HEK293 (cell line): ENCODE measurements at regions not wholly inside any gene's neighbourhood (a gene's known extent, or its start where the extent isn't known, plus 50 kb on each side); places are given as distances from the start of the nearest gene placed in this dataset.

Experiments
- CTCF ChIA-PET: fragments of 350-600 bp; formaldehyde crosslinking; extraction: SDS; loops from one replicate; lab custom pipeline; 2021; ENCODE audit warnings: antibody characterized with exemption; lab: Yijun Ruan, JAX
- POLR2A ChIA-PET: fragments of 300-600 bp; formaldehyde crosslinking; extraction: SDS; loops from one replicate; lab custom pipeline; 2020; ENCODE audit warnings: antibody characterized with exemption, inconsistent platforms; lab: Yijun Ruan, JAX
- H3K27ac ChIP-seq: fragments of 200-500 bp; sonication (Bioruptor generic); 2 replicates; pipeline ENCODE4 v1.5.1; 2014; ENCODE audit warnings: low read depth, low read length, control low read depth, inconsistent platforms; ENCODE audit errors: extremely low read depth
- H3K36me3 ChIP-seq, 2 experiments: fragments of 200-500 bp in 1 of 2; sonication (Bioruptor generic) in 1 of 2; 1 replicate in 1 of 2; 2 replicates in 1 of 2; pipeline ENCODE4 v1.5.1; 2014 to 2017; ENCODE audit warnings: inconsistent platforms in 2 of 2, low read length in 2 of 2; ENCODE audit not compliant: control insufficient read depth in 2 of 2, insufficient read depth in 1 of 2
- H3K4me1 ChIP-seq: fragments of 200-500 bp; sonication (Bioruptor generic); 2 replicates; pipeline ENCODE4 v1.5.1; 2014; ENCODE audit warnings: mild to moderate bottlenecking, low read length, inconsistent platforms; ENCODE audit not compliant: control insufficient read depth, insufficient read depth
- H3K4me3 ChIP-seq: 2 replicates; pipeline ENCODE4 v1.5.1; 2011; ENCODE audit warnings: low read depth, mild to moderate bottlenecking, control low read depth, low read length, moderate library complexity
- H3K9me3 ChIP-seq: fragments of 200-500 bp; sonication (Bioruptor generic); 2 replicates; pipeline ENCODE4 v1.5.1; 2014; ENCODE audit warnings: low read depth, low read length, inconsistent platforms; ENCODE audit not compliant: control insufficient read depth, insufficient read depth
- IKZF3 ChIP-seq: fragments of 450-650 bp; IDR thresholded peaks from 2 replicates; pipeline ENCODE4 v1.5.0; 2018; ENCODE audit warnings: missing biosample characterization, mild to moderate bottlenecking, missing genetic modification characterization, moderate library complexity
- KLF9 ChIP-seq: fragments of 450-650 bp; formaldehyde crosslinking; IDR thresholded peaks from 2 replicates; pipeline ENCODE4 v1.5.1; 2016; ENCODE audit warnings: missing biosample characterization, missing genetic modification characterization, low read depth
- MYNN ChIP-seq: fragments of 450-650 bp; formaldehyde crosslinking; IDR thresholded peaks from 2 replicates; pipeline ENCODE4 v1.5.1; 2016; ENCODE audit warnings: missing biosample characterization, missing genetic modification characterization, borderline replicate concordance
- SP3 ChIP-seq: fragments of 450-650 bp; formaldehyde crosslinking; IDR thresholded peaks from 2 replicates; pipeline ENCODE4 v1.5.1; 2016; ENCODE audit warnings: missing biosample characterization, missing genetic modification characterization
- ZNF146 ChIP-seq: fragments of 450-650 bp; formaldehyde crosslinking; IDR thresholded peaks from 2 replicates; pipeline ENCODE4 v1.5.1; 2016; ENCODE audit warnings: missing biosample characterization, missing genetic modification characterization
- ZNF16 ChIP-seq: fragments of 450-650 bp; formaldehyde crosslinking; IDR thresholded peaks from 2 replicates; pipeline ENCODE4 v1.5.1; 2016; ENCODE audit warnings: low read depth, missing biosample characterization, missing genetic modification characterization
- ZNF19 ChIP-seq: fragments of 450-650 bp; formaldehyde crosslinking; IDR thresholded peaks from 2 replicates; pipeline ENCODE4; 2016; ENCODE audit warnings: missing biosample characterization, missing genetic modification characterization, low read depth
- ZNF324 ChIP-seq: fragments of 450-650 bp; formaldehyde crosslinking; IDR thresholded peaks from 2 replicates; pipeline ENCODE4 v1.5.1; 2016; ENCODE audit warnings: missing biosample characterization, missing genetic modification characterization
- ZNF341 ChIP-seq: fragments of 450-650 bp; formaldehyde crosslinking; IDR thresholded peaks from 2 replicates; pipeline ENCODE4; 2016; ENCODE audit warnings: low read depth, missing biosample characterization, missing genetic modification characterization
- ZNF37A ChIP-seq: fragments of 450-650 bp; IDR thresholded peaks from 2 replicates; pipeline ENCODE4 v1.5.1; 2018; ENCODE audit warnings: missing biosample characterization, missing genetic modification characterization
- ZNF391 ChIP-seq: fragments of 450-650 bp; formaldehyde crosslinking; IDR thresholded peaks from 2 replicates; pipeline ENCODE4 v1.5.1; 2016; ENCODE audit warnings: low read depth, missing biosample characterization, missing genetic modification characterization, borderline replicate concordance
- ZNF544 ChIP-seq: fragments of 450-650 bp; formaldehyde crosslinking; IDR thresholded peaks from 2 replicates; pipeline ENCODE4 v1.5.0; 2017; ENCODE audit warnings: missing biosample characterization, missing genetic modification characterization
- ZNF654 ChIP-seq: fragments of 450-650 bp; formaldehyde crosslinking; IDR thresholded peaks from 2 replicates; pipeline ENCODE4 v1.5.1; 2016; ENCODE audit warnings: low read depth, missing biosample characterization, missing genetic modification characterization
- ZNF777 ChIP-seq: fragments of 450-650 bp; formaldehyde crosslinking; IDR thresholded peaks from 2 replicates; pipeline ENCODE4 v1.5.1; 2017; ENCODE audit warnings: missing biosample characterization, missing genetic modification characterization, borderline replicate concordance
- ZNF843 ChIP-seq: fragments of 450-650 bp; formaldehyde crosslinking; IDR thresholded peaks from 2 replicates; pipeline ENCODE4 v1.5.1; 2016; ENCODE audit warnings: missing biosample characterization, missing genetic modification characterization
- TF ChIP-seq, protein P1 (sequence below): fragments of 450-650 bp; formaldehyde crosslinking; IDR thresholded peaks from 2 replicates; pipeline ENCODE4 v1.5.1; 2016; ENCODE audit warnings: missing biosample characterization, missing genetic modification characterization
- TF ChIP-seq, protein P2 (sequence below): fragments of 450-650 bp; formaldehyde crosslinking; IDR thresholded peaks from 2 replicates; pipeline ENCODE4 v1.5.1; 2016; ENCODE audit warnings: missing biosample characterization, missing genetic modification characterization, borderline replicate concordance
- TF ChIP-seq, protein P3 (sequence below): fragments of 450-650 bp; formaldehyde crosslinking; IDR thresholded peaks from 2 replicates; pipeline ENCODE4 v1.5.1; 2016; ENCODE audit warnings: missing biosample characterization, missing genetic modification characterization
- TF ChIP-seq, protein P4 (sequence below): fragments of 450-650 bp; formaldehyde crosslinking; IDR thresholded peaks from 2 replicates; pipeline ENCODE4 v1.5.1; 2017; ENCODE audit warnings: missing biosample characterization, missing genetic modification characterization
- TF ChIP-seq, protein P5 (sequence below): fragments of 450-650 bp; formaldehyde crosslinking; IDR thresholded peaks from 2 replicates; pipeline ENCODE4 v1.5.1; 2016; ENCODE audit warnings: missing biosample characterization, missing genetic modification characterization
- TF ChIP-seq, protein P6 (sequence below): fragments of 450-650 bp; formaldehyde crosslinking; IDR thresholded peaks from 2 replicates; pipeline ENCODE4 v1.5.1; 2017; ENCODE audit warnings: missing biosample characterization, missing genetic modification characterization
- TF ChIP-seq, protein P7 (sequence below): fragments of 450-650 bp; formaldehyde crosslinking; IDR thresholded peaks from 2 replicates; pipeline ENCODE4 v1.5.0; 2017; ENCODE audit warnings: missing biosample characterization, missing genetic modification characterization, borderline replicate concordance
- TF ChIP-seq, protein P8 (sequence below): IDR thresholded peaks from 2 replicates; pipeline ENCODE4 v1.6.1; 2011; ENCODE audit warnings: mild to moderate bottlenecking, low read depth, low read length, borderline replicate concordance

DNA sequence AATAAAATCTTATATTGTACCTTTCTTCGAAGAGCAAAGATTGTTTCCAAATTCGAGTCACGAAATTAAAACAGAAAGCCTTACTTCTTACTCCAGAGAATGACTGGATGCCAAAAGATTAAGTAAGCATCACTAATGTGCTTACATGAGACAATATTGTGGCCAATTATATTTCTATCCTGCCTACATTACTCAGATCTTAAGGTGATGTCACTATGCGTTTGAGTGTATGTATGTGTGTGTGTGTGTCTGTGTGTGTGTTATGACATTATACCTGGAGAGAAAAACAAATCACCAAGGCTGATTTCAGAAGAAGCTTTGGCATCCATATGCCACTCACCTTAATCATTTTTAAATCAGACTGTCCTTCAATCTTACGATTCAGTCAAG lies 556.3 kb downstream of the PPARGC1A start (continued):
- TF ChIP-seq, protein P1, sequence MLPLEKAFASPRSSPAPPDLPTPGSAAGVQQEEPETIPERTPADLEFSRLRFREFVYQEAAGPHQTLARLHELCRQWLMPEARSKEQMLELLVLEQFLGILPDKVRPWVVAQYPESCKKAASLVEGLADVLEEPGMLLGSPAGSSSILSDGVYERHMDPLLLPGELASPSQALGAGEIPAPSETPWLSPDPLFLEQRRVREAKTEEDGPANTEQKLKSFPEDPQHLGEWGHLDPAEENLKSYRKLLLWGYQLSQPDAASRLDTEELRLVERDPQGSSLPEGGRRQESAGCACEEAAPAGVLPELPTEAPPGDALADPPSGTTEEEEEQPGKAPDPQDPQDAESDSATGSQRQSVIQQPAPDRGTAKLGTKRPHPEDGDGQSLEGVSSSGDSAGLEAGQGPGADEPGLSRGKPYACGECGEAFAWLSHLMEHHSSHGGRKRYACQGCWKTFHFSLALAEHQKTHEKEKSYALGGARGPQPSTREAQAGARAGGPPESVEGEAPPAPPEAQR (tag by site-specific recombination) = no peak
- no peak for TF ChIP-seq ZNF341 (tag by site-specific recombination)
- TF ChIP-seq KLF9 = no peak
- no peak for TF ChIP-seq ZNF544 (tag by site-specific recombination)
- TF ChIP-seq ZNF37A = no peak
- TF ChIP-seq, protein P2, sequence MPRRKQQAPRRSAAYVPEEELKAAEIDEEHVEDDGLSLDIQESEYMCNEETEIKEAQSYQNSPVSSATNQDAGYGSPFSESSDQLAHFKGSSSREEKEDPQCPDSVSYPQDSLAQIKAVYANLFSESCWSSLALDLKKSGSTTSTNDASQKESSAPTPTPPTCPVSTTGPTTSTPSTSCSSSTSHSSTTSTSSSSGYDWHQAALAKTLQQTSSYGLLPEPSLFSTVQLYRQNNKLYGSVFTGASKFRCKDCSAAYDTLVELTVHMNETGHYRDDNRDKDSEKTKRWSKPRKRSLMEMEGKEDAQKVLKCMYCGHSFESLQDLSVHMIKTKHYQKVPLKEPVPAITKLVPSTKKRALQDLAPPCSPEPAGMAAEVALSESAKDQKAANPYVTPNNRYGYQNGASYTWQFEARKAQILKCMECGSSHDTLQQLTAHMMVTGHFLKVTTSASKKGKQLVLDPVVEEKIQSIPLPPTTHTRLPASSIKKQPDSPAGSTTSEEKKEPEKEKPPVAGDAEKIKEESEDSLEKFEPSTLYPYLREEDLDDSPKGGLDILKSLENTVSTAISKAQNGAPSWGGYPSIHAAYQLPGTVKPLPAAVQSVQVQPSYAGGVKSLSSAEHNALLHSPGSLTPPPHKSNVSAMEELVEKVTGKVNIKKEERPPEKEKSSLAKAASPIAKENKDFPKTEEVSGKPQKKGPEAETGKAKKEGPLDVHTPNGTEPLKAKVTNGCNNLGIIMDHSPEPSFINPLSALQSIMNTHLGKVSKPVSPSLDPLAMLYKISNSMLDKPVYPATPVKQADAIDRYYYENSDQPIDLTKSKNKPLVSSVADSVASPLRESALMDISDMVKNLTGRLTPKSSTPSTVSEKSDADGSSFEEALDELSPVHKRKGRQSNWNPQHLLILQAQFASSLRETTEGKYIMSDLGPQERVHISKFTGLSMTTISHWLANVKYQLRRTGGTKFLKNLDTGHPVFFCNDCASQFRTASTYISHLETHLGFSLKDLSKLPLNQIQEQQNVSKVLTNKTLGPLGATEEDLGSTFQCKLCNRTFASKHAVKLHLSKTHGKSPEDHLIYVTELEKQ (tag by site-specific recombination) = peak; percentile 67; the same call in 1 of the 2 replicates
- TF ChIP-seq, protein P3, sequence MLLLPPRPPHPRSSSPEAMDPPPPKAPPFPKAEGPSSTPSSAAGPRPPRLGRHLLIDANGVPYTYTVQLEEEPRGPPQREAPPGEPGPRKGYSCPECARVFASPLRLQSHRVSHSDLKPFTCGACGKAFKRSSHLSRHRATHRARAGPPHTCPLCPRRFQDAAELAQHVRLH = no peak
- TF ChIP-seq ZNF843 = no peak
- TF ChIP-seq ZNF16 = no peak
- TF ChIP-seq, protein P4, sequence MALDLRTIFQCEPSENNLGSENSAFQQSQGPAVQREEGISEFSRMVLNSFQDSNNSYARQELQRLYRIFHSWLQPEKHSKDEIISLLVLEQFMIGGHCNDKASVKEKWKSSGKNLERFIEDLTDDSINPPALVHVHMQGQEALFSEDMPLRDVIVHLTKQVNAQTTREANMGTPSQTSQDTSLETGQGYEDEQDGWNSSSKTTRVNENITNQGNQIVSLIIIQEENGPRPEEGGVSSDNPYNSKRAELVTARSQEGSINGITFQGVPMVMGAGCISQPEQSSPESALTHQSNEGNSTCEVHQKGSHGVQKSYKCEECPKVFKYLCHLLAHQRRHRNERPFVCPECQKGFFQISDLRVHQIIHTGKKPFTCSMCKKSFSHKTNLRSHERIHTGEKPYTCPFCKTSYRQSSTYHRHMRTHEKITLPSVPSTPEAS (tag by site-specific recombination) = peak; percentile 78
- TF ChIP-seq, protein P5, sequence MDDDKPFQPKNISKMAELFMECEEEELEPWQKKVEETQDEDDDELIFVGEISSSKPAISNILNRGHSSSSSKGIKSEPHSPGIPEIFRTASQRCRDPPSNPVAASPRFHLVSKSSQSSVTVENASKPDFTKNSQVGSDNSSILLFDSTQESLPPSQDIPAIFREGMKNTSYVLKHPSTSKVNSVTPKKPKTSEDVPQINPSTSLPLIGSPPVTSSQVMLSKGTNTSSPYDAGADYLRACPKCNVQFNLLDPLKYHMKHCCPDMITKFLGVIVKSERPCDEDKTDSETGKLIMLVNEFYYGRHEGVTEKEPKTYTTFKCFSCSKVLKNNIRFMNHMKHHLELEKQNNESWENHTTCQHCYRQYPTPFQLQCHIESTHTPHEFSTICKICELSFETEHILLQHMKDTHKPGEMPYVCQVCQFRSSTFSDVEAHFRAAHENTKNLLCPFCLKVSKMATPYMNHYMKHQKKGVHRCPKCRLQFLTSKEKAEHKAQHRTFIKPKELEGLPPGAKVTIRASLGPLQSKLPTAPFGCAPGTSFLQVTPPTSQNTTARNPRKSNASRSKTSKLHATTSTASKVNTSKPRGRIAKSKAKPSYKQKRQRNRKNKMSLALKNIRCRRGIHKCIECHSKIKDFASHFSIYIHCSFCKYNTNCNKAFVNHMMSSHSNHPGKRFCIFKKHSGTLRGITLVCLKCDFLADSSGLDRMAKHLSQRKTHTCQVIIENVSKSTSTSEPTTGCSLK (tag by site-specific recombination) = no peak
- TF ChIP-seq ZNF391 (tag by site-specific recombination) = no peak
- TF ChIP-seq SP3 = peak; percentile 17; the same call in 1 of the 2 replicates
- TF ChIP-seq, protein P6, sequence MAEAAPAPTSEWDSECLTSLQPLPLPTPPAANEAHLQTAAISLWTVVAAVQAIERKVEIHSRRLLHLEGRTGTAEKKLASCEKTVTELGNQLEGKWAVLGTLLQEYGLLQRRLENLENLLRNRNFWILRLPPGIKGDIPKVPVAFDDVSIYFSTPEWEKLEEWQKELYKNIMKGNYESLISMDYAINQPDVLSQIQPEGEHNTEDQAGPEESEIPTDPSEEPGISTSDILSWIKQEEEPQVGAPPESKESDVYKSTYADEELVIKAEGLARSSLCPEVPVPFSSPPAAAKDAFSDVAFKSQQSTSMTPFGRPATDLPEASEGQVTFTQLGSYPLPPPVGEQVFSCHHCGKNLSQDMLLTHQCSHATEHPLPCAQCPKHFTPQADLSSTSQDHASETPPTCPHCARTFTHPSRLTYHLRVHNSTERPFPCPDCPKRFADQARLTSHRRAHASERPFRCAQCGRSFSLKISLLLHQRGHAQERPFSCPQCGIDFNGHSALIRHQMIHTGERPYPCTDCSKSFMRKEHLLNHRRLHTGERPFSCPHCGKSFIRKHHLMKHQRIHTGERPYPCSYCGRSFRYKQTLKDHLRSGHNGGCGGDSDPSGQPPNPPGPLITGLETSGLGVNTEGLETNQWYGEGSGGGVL (tag by site-specific recombination) = 0 out of 2 replicates have a peak, but pooled peaks have one; percentile 31

DNA sequence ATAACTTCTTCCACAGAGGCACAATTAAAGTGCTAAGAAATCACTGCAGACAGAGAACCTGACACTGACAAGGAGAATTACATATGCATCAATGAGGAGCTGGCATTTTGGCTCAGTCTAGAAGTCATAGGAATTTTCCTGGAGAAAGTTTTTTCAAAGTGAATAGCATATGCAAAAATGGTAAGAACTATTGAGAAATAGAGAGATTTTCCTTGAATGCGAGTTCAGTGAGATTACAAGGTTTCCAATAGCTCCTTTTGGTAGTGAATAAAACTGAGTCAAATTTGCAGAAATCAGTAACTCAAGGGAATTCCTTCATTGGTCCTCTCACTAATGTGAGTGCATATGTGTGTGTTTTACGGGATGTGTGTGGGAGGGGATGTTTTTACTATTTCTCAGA lies 557.5 kb downstream of the PPARGC1A start:
- H3K4me1 ChIP-seq = no peaks in the 10 kb centered on the region
- H3K4me3 ChIP-seq = no peak overlapping the region
- CTCF ChIA-PET = no interaction called here
- H3K9me3 ChIP-seq = no peaks in the 10 kb centered on the region
- POLR2A ChIA-PET = no interaction called here
- no peak overlapping the region for H3K27ac ChIP-seq
- no peaks in the 10 kb centered on the region for H3K36me3 ChIP-seq
- TF ChIP-seq ZNF19 (tag by site-specific recombination) = no peak
- TF ChIP-seq, protein P7, sequence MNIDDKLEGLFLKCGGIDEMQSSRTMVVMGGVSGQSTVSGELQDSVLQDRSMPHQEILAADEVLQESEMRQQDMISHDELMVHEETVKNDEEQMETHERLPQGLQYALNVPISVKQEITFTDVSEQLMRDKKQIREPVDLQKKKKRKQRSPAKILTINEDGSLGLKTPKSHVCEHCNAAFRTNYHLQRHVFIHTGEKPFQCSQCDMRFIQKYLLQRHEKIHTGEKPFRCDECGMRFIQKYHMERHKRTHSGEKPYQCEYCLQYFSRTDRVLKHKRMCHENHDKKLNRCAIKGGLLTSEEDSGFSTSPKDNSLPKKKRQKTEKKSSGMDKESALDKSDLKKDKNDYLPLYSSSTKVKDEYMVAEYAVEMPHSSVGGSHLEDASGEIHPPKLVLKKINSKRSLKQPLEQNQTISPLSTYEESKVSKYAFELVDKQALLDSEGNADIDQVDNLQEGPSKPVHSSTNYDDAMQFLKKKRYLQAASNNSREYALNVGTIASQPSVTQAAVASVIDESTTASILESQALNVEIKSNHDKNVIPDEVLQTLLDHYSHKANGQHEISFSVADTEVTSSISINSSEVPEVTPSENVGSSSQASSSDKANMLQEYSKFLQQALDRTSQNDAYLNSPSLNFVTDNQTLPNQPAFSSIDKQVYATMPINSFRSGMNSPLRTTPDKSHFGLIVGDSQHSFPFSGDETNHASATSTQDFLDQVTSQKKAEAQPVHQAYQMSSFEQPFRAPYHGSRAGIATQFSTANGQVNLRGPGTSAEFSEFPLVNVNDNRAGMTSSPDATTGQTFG = no peak
- no peak for TF ChIP-seq IKZF3
- no peak for TF ChIP-seq ZNF324 (tag by site-specific recombination)
- no peak for TF ChIP-seq MYNN (tag by site-specific recombination)
- no peak for TF ChIP-seq ZNF146
- no peak for TF ChIP-seq ZNF777 (tag by site-specific recombination)
- TF ChIP-seq ZNF654 (tag by site-specific recombination) = no peak
- TF ChIP-seq, protein P8, sequence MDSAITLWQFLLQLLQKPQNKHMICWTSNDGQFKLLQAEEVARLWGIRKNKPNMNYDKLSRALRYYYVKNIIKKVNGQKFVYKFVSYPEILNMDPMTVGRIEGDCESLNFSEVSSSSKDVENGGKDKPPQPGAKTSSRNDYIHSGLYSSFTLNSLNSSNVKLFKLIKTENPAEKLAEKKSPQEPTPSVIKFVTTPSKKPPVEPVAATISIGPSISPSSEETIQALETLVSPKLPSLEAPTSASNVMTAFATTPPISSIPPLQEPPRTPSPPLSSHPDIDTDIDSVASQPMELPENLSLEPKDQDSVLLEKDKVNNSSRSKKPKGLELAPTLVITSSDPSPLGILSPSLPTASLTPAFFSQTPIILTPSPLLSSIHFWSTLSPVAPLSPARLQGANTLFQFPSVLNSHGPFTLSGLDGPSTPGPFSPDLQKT = no peak
